Lower leg skin (tissue), 4 donors: ENCODE measurements at regions not wholly inside any gene's neighbourhood (a gene's known extent, or its start where the extent isn't known, plus 50 kb on each side); places are given as distances from the start of the nearest gene placed in this dataset.

Experiments used
- DNase-seq, 2 donors: peaks; one replicate each; pipeline ENCODE4 v3.0.0-alpha.2; 2019; ENCODE audit warnings: low spot score in 2 of 2
- H3K4me3 ChIP-seq: fragments of 200-600 bp; sonication (generic); 2 replicates; pipeline ENCODE4 v1.5.1; 2017; ENCODE audit warnings: mild to moderate bottlenecking, low read depth; ENCODE audit not compliant: poor library complexity, severe bottlenecking
- POLR2A ChIP-seq, 2 donors: fragments of 450-650 bp; IDR thresholded peaks; one replicate each; pipeline ENCODE4 v1.6.1; 2016 to 2017; ENCODE audit warnings: antibody characterized with exemption in 2 of 2, mild to moderate bottlenecking in 1 of 2, moderate library complexity in 1 of 2
- WGBS, 2 donors: methylation state at CpG; one replicate each; pipeline ENCODE4 v1.1.5; 2018; 5-methylcytosine and 5-hydroxymethylcytosine counted together
- intact Hi-C: fragments of 100-400 bp; cut with DNase I; formaldehyde crosslinking; loops from one replicate; pipeline ENCODE4 v1.15.0; 2023; ENCODE audit warnings: low total_unique reads
- TF ChIP-seq, protein P1 (sequence below), 3 donors: fragments of 450-650 bp; IDR thresholded peaks; one replicate each; pipeline ENCODE4 v1.5.1; 2016; ENCODE audit warnings: antibody characterized with exemption in 3 of 3, mild to moderate bottlenecking in 3 of 3, moderate library complexity in 2 of 3

DNA sequence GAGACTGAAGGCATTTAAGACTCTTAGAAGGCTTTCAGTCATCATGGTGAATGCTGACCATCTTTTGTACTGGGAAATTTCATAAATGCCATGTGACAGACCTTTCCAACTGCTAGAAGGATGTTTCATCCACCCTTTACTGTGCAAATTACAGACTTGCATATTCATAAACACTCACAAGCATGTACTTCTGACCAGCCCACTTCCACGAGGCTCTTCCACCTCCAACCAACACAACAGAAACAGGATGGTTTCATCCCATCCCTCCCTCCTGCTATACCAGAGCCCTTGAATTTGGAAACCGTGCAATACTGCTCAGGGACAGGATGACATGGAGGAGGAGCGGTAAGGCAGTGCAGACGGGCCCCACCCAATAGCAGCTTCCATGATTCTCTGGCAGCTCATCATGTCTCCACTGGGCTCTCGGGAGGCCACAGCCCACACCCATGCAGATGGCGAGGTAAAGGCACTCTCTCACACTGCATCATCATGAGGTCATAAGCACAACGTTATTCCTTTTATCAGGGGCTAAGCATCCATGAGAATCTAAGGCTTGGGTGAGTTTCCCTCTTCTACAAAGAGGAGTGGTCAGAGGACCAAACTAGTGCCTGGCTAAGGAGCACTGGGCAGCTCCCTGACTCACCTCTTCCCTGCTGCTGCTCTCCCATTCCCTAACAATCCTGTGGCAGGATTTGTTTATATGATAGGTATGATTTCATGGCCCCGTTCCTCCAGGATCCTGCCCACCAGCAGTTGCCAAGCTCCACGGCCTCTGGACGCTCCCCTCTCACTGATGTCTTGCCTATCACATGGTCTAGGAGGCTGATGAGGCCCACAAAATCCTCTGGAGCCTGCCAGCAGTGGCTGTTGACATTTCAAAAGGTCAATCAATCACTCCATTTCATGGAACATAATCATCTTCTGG lies 94.4 kb upstream of the FSTL4 start:
- DNase-seq: peak in 1 of 2 donors; percentile 68
- no peak overlapping the region for H3K4me3 ChIP-seq
- 82 to 83% methylated on average over 10 of the region's 10 CpGs for WGBS, 2 donors
- TF ChIP-seq POLR2A (IDR thresholded peaks at IDR 0.05): no peak
- TF ChIP-seq, protein P1, sequence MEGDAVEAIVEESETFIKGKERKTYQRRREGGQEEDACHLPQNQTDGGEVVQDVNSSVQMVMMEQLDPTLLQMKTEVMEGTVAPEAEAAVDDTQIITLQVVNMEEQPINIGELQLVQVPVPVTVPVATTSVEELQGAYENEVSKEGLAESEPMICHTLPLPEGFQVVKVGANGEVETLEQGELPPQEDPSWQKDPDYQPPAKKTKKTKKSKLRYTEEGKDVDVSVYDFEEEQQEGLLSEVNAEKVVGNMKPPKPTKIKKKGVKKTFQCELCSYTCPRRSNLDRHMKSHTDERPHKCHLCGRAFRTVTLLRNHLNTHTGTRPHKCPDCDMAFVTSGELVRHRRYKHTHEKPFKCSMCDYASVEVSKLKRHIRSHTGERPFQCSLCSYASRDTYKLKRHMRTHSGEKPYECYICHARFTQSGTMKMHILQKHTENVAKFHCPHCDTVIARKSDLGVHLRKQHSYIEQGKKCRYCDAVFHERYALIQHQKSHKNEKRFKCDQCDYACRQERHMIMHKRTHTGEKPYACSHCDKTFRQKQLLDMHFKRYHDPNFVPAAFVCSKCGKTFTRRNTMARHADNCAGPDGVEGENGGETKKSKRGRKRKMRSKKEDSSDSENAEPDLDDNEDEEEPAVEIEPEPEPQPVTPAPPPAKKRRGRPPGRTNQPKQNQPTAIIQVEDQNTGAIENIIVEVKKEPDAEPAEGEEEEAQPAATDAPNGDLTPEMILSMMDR (IDR thresholded peaks at IDR 0.05): no peak
- intact Hi-C loops: no loop called here

DNA sequence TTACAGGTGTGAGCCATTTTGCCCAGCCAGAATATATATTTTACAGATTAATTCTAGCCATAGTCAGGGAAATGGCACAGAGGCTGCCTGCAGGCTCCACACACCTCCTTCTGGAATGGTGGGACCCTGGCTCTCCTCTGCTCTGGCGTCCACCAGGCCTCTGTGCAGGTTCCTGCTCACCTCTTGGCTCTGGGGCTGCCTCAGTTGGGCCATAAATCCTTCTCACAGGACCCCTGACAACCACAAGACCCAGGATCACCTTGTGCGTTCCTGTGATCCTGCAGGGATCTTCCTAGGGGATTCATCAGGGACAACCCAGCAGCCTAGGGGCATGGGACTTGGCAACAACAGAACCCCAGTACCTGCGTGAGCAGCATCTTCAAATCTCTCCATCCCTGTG lies 93.0 kb upstream of the FSTL4 start:
- peak in 1 of 2 donors; percentile 68 for DNase-seq
- intact Hi-C loops: no loop called here

DNA sequence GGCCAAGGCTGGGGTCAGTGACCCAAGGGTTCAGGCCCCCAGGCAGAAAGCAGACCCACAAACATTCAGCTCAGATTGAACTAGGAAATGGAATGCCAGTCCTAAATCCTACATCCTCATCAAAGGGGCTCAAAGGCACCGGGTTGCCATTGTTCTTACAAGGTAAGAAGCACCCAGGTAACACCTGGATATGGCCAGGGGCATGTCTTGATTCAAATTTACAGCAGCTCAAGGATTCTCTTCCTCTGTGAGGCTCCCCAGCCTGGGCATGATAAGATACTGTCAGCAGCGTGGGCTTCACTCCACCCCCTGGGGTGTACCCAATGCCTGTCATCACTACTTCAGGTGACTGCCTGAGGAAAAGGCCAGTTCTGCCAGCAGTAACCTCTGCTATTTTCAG lies 92.1 kb upstream of the FSTL4 start:
- intact Hi-C loops: no loop called here
- WGBS, 2 donors: 84 to 87% methylated on average over 2 of the region's 2 CpGs
- peak in 1 of 2 donors; percentile 67 for DNase-seq
- H3K4me3 ChIP-seq: no peak overlapping the region
- TF ChIP-seq, protein P1 (IDR thresholded peaks at IDR 0.05): no peak
- no peak for TF ChIP-seq POLR2A (IDR thresholded peaks at IDR 0.05)

More for the DNA sequence above, 93.0 kb upstream of the FSTL4 start:
- H3K4me3 ChIP-seq: no peak overlapping the region
- WGBS, 2 donors: 91 to 94% methylated on average over 3 of the region's 3 CpGs
- TF ChIP-seq POLR2A (IDR thresholded peaks at IDR 0.05): no peak
- TF ChIP-seq, protein P1 (IDR thresholded peaks at IDR 0.05): no peak

DNA sequence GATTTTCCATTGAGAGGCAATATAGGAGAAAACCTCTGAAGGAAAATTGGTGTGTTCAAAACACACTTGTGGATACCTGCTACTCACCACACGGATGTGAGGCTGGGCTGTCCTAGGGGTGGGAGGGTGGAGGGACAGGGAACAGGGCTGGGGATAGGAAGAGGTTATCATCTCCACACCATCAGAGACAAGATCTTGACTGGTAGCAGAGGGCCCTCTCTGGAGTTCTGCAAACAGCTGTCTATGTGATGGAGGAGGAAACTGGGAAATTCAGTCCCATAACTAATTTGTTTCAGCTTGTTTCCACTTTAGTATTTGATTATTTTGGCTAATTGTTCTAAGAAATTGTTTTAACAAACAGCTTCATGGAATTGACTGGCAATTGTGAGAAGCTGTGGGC lies 91.6 kb upstream of the FSTL4 start:
- intact Hi-C loops: no loop called here
- DNase-seq: peak in 1 of 2 donors; percentile 2
- H3K4me3 ChIP-seq: no peak overlapping the region
- TF ChIP-seq POLR2A (IDR thresholded peaks at IDR 0.05): no peak
- TF ChIP-seq, protein P1 (IDR thresholded peaks at IDR 0.05): no peak
- WGBS, 2 donors: 83 to 95% methylated on average over 1 of the region's 1 CpG

DNA sequence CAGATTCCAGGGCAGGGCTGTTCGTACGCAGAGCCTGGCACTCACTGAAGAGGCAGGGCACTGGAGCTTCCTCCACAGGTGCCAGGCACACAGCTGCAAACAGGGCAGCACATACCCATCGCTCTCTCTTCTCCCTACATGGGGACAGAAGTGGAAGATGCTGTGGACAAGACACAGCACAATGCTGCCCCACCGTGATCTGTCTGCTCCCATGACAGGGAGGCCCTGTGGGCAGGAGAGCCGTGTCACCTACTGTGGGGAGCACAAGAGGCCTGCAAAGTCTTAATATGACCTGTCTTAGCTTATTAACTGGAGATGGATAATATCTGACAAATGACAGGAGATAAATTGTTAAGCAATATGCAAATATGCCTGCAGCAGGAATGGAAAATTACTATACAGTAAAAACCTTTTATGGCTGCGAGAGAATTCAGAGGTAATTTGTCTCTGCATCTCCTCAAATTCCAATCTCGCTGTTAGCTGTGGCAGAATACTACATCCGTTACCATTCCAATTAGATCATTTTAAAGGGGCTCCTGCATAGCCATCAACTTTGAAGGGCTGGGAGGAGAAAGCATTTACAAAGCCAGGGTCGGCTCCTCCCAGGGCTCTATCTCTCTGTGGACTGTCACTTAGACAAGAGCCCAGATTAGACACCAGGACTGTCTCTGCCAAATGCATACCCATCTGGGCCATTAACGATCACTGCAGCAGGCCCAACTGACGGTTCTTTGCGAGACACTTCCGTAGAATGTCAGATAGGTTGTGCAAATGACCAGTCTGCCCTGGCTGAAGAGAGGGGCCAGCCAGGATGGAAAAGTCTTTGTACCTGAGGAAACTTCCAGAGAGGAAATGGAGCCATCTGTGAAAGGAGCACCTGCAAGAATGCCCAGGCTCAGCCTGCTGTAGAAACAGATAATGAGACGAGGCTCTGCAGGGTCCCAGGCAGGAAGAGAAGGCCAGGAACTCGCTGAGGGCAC lies 90.7 kb upstream of the FSTL4 start:
- intact Hi-C loops: no loop called here
- WGBS, 2 donors: 80 to 82% methylated on average over 15 of the region's 15 CpGs
- no peak for TF ChIP-seq POLR2A (IDR thresholded peaks at IDR 0.05)
- TF ChIP-seq, protein P1 (IDR thresholded peaks at IDR 0.05): no peak
- H3K4me3 ChIP-seq: no peak overlapping the region
- DNase-seq: peak in 1 of 2 donors; percentile 61
